Activated CD4-positive, alpha-beta T cell treated with anti-CD3 and anti-CD28 coated beads, Interleukin-2, amount 50 U/mL, for 4 hours (primary cell): ENCODE measurements at regions not wholly inside any gene's neighbourhood (a gene's known extent, or its start where the extent isn't known, plus 50 kb on each side); places are given as distances from the start of the nearest gene placed in this dataset.
"Not testable (repeated sequence)": the region's sequence is repeated elsewhere in the genome, so short reads cannot be mapped to it uniquely, and the experiment has no call there.

Experiments used
- DNase-seq, 2 experiments: peaks; one replicate each; pipeline ENCODE4 v3.0.0-alpha.2; 2020

DNA sequence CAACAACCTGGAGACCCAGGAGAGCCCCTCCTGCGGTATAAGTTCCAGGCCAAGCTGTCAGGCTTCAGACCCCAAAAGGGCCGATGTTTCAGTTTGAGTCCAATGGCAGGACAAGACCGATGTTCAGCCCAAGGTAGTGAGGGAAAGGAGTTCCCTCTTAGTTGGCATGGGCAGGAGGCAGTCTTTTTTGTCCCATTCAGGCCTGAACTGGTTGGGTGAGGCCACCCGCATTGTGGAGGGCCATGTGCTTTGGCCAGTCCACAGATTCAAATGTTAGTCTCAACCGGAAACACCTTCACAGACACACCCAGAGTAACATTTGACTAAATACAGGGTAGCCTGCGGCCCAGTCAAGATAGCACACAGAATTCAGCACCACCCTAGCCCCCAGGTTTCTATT, 89.6 kb upstream of the ANKRD10 start:
- DNase-seq = no peak

DNA sequence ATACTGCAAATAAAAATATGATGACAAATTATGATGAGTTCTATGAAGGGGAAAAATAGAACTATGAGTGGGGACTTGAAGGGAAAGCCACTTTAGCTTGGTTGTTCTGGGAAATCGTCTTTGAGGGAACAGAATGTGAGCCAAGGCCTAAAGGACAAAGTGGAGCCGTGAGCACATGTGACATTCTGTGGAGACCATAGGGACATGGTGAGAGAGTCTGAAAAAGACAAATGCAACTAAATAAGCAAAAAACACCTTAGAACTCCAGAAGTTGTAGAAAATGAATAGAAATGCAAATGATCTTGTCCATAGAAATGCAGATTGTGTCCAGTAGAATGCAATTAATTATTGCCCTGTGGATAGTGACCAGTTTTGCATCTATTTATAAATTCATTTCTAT, 86.8 kb upstream of the ANKRD10 start:
- DNase-seq = no peak

GRCh38 chr13:110993788-110994187, 78.9 kb upstream of the ANKRD10 start:
- DNase-seq = no peak

DNA sequence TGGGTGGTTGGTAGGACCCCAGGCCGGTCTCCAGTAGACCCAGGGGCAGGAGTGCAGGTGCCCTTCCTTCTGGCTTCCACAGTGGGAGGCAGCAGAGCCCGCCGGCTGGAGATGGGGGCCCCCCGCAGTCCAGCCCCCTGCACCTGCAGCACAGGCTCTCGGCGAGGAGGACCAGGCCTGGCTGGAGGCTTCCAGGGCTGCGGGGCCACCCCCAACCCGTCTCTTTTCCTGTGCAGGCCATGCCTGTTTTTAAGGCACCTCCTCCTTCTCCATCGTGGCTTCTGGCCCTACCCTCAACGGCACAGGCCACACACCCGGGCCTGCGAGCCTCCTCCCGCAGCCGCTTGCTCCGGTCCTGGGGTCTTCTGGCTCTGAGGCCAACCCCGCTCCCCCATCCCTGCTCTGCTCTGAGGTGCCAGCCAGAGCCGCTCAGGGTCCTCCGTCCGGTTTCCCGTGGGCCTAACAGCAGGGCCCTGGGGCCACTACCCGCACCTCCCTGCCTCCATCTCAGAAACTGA, 77.2 kb upstream of the ANKRD10 start:
- no peak for DNase-seq

GRCh38 chr13:110989331-110989730, 74.5 kb upstream of the ANKRD10 start:
- no peak for DNase-seq

- DNase-seq = no peak
Measured at GRCh38 chr13:110985541-110985940, 70.7 kb upstream of the ANKRD10 start.

GRCh38 chr13:110984798-110985197, 69.9 kb upstream of the ANKRD10 start:
- DNase-seq = no peak

- DNase-seq = no peak
Measured at GRCh38 chr13:110984381-110984780, 69.5 kb upstream of the ANKRD10 start.

DNA sequence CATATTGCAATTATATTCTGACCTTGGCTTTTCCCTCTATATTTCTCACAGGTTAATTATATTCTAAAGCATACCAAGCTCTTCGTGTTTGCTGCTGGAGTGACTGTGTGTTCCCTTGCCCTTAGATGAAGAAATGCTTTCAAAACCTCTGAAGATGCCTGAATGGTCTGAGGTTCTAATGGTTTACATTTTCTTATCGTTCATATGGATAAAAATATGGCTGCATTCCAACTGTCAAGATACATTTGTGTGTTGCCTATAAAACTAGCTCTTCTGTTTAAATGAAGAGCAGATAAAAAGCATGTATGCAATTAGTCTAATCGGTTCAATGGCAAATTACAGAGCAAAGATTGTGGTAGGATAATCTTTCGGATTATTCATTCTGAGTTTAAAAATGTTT, 68.4 kb upstream of the ANKRD10 start:
- DNase-seq = no peak

DNA sequence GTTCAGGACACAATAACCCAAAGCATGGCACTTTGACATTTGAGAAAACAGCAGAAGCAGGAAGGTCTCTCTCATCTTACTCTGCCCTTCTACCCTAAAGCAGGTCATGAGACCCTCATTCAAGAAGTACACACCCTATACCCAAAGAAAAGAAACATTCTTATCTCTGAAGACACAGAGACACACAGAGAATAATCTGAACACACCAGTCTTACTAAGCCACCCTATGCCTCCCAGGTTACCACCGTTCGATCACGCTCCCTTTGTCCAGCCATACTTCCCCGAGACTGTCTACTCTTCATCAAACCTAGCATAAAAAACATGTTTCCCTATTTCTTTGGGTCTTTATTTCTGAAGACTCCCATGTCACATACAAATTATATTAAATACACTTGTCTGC, 66.5 kb upstream of the ANKRD10 start:
- no peak for DNase-seq

DNA sequence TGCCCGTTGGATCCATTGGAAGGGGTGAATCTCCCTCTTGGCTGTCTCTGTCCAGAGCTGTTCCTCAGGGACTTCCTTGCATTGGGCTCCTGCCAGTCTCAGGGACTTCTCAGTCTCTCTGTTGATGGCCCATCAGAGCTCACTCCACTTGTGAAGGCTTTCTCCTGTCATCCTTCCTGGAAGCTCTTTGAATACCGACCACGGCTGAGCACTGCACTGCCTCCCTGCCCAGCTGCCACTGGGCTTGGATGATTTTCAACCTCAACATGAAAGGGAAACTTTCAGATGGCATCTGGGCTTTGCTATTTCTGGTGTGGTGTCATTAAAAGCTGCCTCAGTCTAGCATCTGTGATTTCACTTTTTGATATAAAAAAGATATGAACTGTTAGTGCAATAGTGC, 66.1 kb upstream of the ANKRD10 start:
- no peak for DNase-seq

- not testable (repeated sequence) for DNase-seq
Measured at GRCh38 chr13:110979149-110979548, 64.3 kb upstream of the ANKRD10 start.

- no peak for DNase-seq
Measured at GRCh38 chr13:110978390-110978789, 63.5 kb upstream of the ANKRD10 start.

GRCh38 chr13:110976785-110977184, 61.9 kb upstream of the ANKRD10 start:
- DNase-seq = no peak

- DNase-seq = no peak
Measured at GRCh38 chr13:110973007-110973700, 58.3 kb upstream of the ANKRD10 start.

GRCh38 chr13:110971486-110971885, 56.6 kb upstream of the ANKRD10 start:
- no peak for DNase-seq

GRCh38 chr13:110967156-110967855, 52.4 kb upstream of the ANKRD10 start:
- DNase-seq = not testable (repeated sequence)

DNA sequence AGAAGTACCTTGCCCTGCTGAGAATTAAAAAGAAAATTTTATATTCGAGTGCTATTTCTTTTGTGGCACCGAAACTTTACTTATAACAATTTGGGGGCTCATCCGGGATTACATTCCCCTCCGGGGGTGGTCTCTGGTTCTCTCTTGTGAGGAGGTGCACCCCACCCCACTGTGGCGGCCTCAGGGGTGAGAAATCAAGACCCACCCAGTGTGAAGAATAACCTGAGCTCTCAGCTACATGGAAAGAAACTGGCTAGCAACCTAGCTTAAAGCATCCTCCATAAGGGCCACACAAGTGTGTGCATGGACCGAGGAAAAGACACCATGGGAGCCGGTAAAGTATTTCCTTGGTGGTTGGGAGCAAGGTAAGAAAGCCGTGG, 50.9 kb upstream of the ANKRD10 start:
- no peak for DNase-seq

GRCh38 chr13:110965038-110965754, 50.3 kb upstream of the ANKRD10 start:
- no peak for DNase-seq
